AG04450 (cell line): ENCODE measurements at regions not wholly inside any gene's neighbourhood (a gene's known extent, or its start where the extent isn't known, plus 50 kb on each side); places are given as distances from the start of the nearest gene placed in this dataset.
"Not testable (repeated sequence)": the region's sequence is repeated elsewhere in the genome, so short reads cannot be mapped to it uniquely, and the experiment has no call there.

ENCODE experiments used
- CTCF ChIA-PET: fragments of 300-600, 350-600 bp; formaldehyde crosslinking; extraction: SDS; loops from one replicate; lab custom pipeline; 2022; ENCODE audit warnings: antibody characterized with exemption, inconsistent platforms; lab: Charles Lee
- POLR2A ChIA-PET: fragments of 350-600 bp; formaldehyde crosslinking; extraction: SDS; loops from one replicate; lab custom pipeline; 2021; ENCODE audit warnings: antibody characterized with exemption, inconsistent platforms; lab: Yijun Ruan, JAX
- DNase-seq: peaks from one replicate; pipeline ENCODE4 v3.0.0-alpha.2; 2011; ENCODE audit warnings: low read depth, low spot score
- H3K27ac ChIP-seq: one replicate; pipeline ENCODE4 v1.5.1; 2012; ENCODE audit warnings: low read depth, low read length, control low read depth
- H3K27me3 ChIP-seq: one replicate; pipeline ENCODE4 v1.6.0; 2012; ENCODE audit warnings: low read length; ENCODE audit not compliant: control insufficient read depth, insufficient read depth
- H3K4me3 ChIP-seq: 2 replicates; pipeline ENCODE4 v1.5.1; 2011; ENCODE audit warnings: mild to moderate bottlenecking, low read depth, low read length, control low read depth
- H3K9me3 ChIP-seq: 2 replicates; pipeline ENCODE4 v1.5.1; 2012; ENCODE audit warnings: low read length; ENCODE audit not compliant: control insufficient read depth, insufficient read depth
- CTCF ChIP-seq: IDR thresholded peaks from 2 replicates; pipeline ENCODE4 v1.5.1; 2011; ENCODE audit warnings: low read depth, low read length, control low read depth, inconsistent platforms

DNA sequence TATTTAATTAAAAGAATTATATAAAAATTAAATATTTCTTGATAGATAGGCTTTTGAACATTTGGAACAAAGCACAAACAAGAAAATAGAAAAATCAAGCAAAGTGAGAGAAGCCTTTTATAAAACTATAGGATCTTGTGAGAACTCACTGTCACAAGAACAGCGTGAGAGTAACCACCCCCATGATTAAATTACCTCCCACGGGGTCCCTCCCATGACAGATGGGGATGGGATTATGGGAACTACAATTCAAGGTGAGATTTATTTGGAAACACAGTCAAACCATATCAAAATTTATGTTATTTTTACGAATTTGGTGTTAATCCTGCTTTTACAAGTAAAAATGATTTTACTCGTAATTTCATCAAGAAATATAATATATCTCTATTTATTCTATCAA lies 1136.1 kb upstream of the POT1 start:
- ChIA-PET CTCF (no interaction called here), POLR2A (no interaction called here)
- Histone ChIP-seq H3K9me3 (peaks cover 6% of the 10 kb centered on the region; the same call in 1 of the 2 replicates), H3K27ac (no peak overlapping the region), H3K4me3 (no peak overlapping the region), H3K27me3 (no peaks in the 10 kb centered on the region)
- no peak for DNase-seq
- TF ChIP-seq CTCF = no peak

- CTCF ChIA-PET = no interaction called here
- Histone ChIP-seq H3K9me3 (peaks cover 6% of the 10 kb centered on the region; the same call in 1 of the 2 replicates), H3K27ac (no peak overlapping the region), H3K4me3 (no peak overlapping the region), H3K27me3 (no peaks in the 10 kb centered on the region)
- POLR2A ChIA-PET = no interaction called here
- DNase-seq = no peak
- TF ChIP-seq CTCF = no peak
Measured at GRCh38 chr7:126057979-126058378, 1128.4 kb upstream of the POT1 start.

DNA sequence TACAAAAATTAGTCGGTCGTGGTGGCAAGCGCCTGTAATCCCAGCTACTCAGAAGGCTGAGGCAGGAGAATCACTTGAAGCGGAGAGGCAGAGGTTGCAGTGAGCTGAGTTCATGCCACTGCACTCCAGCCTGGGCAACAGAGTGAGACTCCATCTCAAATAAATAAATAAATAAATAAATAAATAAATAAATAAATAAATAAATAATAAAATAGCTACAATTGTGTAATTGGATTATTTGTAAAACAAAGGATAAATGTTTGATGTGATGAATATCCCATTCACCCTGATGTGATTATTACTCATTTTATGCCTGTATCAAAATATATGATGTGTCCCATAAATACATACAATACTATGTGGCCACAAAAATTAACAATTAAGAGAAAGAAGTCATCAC lies 1127.0 kb upstream of the POT1 start:
- POLR2A ChIA-PET = not testable (repeated sequence)

DNA sequence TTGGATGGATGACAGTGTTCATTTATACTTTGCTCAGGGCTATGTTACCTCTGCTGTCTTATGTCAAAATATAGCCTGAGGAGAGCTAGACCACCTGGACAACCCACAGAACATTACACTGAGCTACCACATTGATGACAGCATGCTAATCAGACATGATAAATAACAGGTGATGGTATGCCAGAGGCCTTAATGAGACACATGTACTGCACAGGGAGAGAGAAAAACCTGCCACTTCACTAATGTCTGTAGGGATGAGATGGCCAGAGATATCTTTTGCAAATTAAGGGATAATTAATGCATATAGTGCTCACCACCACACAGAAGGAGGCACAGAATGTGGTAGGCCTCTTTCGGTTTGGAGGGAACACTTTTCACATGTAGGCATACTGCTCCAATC lies 1122.6 kb upstream of the POT1 start:
- Histone ChIP-seq H3K27me3 (no peaks in the 10 kb centered on the region), H3K4me3 (no peak overlapping the region), H3K9me3 (0 out of 2 replicates have a peak, but pooled peaks cover 2% of the 10 kb centered on the region), H3K27ac (no peak overlapping the region)
- no peak for TF ChIP-seq CTCF
- POLR2A ChIA-PET = no interaction called here
- no peak for DNase-seq
- CTCF ChIA-PET = no interaction called here

More for the DNA sequence above, 1127.0 kb upstream of the POT1 start:
- H3K9me3 ChIP-seq, CTCF ChIA-PET, H3K27ac ChIP-seq, DNase-seq, H3K27me3 ChIP-seq, H3K4me3 ChIP-seq: not testable (repeated sequence)

- Histone ChIP-seq H3K9me3 (peaks cover 23% of the 10 kb centered on the region), H3K4me3 (no peak overlapping the region), H3K27me3 (no peaks in the 10 kb centered on the region), H3K27ac (no peak overlapping the region)
- no peak for TF ChIP-seq CTCF
- POLR2A ChIA-PET = no interaction called here
- CTCF ChIA-PET = no interaction called here
- DNase-seq = no peak
Measured at GRCh38 chr7:126044662-126045061, 1115.0 kb upstream of the POT1 start.

DNA sequence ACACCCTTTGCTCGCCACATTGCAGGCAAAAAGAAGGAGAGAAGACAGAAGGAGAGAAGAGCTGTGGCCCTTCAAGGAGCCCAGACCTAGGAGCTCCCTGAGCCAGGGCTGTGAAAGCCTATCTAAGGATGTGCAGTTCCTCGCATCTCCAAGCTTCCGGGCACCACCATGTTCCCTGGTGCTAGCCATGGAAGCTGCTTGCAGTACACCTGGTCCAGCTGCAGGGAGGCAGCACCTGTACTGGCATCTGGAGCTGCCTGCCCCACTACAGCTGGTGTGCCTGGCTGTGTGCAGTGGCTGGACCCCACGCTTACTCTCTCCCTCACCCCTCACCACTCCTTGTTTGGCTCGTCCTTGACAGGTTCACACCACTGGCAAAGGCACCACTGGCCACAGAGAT lies 1111.8 kb upstream of the POT1 start:
- peaks cover 23% of the 10 kb centered on the region for H3K9me3 ChIP-seq
- no peak overlapping the region for H3K4me3 ChIP-seq
- TF ChIP-seq CTCF = no peak
- no peaks in the 10 kb centered on the region for H3K27me3 ChIP-seq
- ChIA-PET POLR2A (no interaction called here), CTCF (no interaction called here)
- H3K27ac ChIP-seq = no peak overlapping the region
- no peak for DNase-seq
